Brain microvascular endothelial cell (primary cell): ENCODE measurements at regions not wholly inside any gene's neighbourhood (a gene's known extent, or its start where the extent isn't known, plus 50 kb on each side); places are given as distances from the start of the nearest gene placed in this dataset.

Source experiments
- DNase-seq: peaks from one replicate; pipeline ENCODE4 v3.0.0-alpha.2; 2020
- H3K27ac ChIP-seq: fragments of 250-450 bp; sonication (Bioruptor Pico); 2 replicates; pipeline ENCODE4 v1.5.1; 2020; ENCODE audit warnings: mild to moderate bottlenecking, moderate library complexity
- H3K27me3 ChIP-seq: fragments of 250-450 bp; sonication (Bioruptor Pico); replicated peaks from 2 replicates; pipeline ENCODE4 v1.5.1; 2020; ENCODE audit warnings: mild to moderate bottlenecking
- H3K36me3 ChIP-seq: fragments of 250-450 bp; sonication (Bioruptor Pico); replicated peaks from 2 replicates; pipeline ENCODE4 v1.5.1; 2020; ENCODE audit warnings: mild to moderate bottlenecking
- H3K4me3 ChIP-seq: 2 replicates; pipeline ENCODE4 v1.5.1; 2011; ENCODE audit warnings: low read depth, mild to moderate bottlenecking, control low read depth, low read length, moderate library complexity
- in situ Hi-C: cut with HindIII; loops from 2 replicates; pipeline ENCODE4 v1.10.0; 2017; ENCODE audit warnings: low sequenced_read_pairs, low pct_ligation_motif_present
- TF ChIP-seq, protein P1 (sequence below): IDR thresholded peaks from 2 replicates; pipeline ENCODE4 v1.5.1; 2011; ENCODE audit warnings: low read depth, mild to moderate bottlenecking, moderate library complexity, low read length, control low read depth, inconsistent platforms; ENCODE audit errors: missing control alignments

- in situ Hi-C loops: no loop called here
- Histone ChIP-seq H3K36me3 (no peaks in the 10 kb centered on the region), H3K27ac (no peak overlapping the region), H3K27me3 (no peaks in the 10 kb centered on the region), H3K4me3 (no peak overlapping the region)
- TF ChIP-seq, protein P1, sequence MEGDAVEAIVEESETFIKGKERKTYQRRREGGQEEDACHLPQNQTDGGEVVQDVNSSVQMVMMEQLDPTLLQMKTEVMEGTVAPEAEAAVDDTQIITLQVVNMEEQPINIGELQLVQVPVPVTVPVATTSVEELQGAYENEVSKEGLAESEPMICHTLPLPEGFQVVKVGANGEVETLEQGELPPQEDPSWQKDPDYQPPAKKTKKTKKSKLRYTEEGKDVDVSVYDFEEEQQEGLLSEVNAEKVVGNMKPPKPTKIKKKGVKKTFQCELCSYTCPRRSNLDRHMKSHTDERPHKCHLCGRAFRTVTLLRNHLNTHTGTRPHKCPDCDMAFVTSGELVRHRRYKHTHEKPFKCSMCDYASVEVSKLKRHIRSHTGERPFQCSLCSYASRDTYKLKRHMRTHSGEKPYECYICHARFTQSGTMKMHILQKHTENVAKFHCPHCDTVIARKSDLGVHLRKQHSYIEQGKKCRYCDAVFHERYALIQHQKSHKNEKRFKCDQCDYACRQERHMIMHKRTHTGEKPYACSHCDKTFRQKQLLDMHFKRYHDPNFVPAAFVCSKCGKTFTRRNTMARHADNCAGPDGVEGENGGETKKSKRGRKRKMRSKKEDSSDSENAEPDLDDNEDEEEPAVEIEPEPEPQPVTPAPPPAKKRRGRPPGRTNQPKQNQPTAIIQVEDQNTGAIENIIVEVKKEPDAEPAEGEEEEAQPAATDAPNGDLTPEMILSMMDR: no peak
- no peak for DNase-seq
These were observed 141.9 kb upstream of the SDK2 start for GRCh38 chr17:73785958-73786743.

DNA sequence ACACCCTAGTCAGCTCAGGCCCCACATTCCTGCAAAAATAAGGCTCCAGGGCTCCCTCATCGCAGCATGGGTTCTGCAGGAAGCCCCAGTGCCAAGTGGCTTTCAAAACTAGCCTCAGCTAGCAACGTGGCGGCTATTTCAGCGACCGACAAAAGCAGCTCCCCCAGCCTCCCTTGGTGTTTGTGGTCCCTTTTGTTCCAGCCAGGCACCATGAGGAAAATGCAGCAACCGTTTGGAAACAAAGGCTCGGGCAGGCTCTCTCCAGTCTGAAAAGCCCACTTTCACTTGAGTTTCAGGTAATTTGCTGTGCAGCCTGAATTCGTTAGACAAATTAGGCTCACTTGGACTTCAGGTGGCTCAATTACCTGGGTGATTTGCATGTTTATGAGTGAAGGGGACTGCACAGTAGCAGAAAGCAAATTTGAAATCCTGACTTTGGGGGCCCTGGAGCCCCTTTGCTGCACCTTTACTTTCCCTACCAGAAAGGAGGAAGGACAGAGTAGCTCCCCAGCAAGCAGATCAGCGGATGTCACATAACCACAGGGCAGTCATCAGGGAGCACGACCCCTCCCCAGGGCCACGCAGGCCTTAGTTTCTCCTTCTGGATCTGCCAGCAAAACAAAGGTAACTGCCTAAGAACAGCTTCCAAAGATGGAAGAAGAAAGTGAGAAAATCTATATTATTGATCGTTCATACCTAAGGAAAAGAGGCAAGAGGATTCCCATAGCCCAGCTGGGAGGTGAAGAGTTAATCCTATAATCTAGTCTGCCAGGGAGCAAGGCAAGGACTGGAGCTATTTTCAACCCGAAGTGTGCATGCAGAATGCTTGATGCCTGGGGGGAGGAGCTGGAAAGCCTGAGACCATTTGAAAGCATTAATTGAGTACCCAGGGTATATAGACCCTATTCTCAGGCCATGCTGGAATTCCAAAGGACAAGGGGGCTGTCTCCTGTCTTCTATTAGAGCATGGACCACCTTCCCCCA, 143.1 kb upstream of the SDK2 start:
- in situ Hi-C loops: no loop called here
- TF ChIP-seq, protein P1: no peak
- Histone ChIP-seq H3K27ac (no peak overlapping the region), H3K4me3 (no peak overlapping the region), H3K36me3 (no peaks in the 10 kb centered on the region), H3K27me3 (no peaks in the 10 kb centered on the region)
- DNase-seq: no peak

DNA sequence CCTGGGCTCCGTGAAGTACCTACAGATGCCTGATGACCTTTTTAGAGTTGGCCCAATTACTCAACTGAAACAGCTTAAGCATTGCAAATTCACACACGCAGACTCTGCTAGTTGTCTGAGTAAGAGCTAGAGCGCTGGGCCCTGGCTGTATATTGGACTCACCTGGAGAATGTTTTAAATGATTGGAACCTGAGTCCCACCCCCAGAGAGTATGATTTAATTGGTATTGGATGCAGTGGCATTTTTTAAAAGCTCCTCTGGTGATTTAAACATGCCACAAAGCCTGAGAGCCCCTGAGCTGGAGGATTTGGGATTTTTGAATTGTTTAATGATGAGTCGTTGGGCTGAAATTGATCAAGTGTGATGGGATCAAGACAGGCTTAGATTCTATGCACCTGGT, 143.9 kb upstream of the SDK2 start:
- no peak overlapping the region for H3K27ac ChIP-seq
- H3K36me3 ChIP-seq: no peaks in the 10 kb centered on the region
- TF ChIP-seq, protein P1: no peak
- DNase-seq: no peak
- in situ Hi-C loops: no loop called here
- H3K4me3 ChIP-seq: no peak overlapping the region
- no peaks in the 10 kb centered on the region for H3K27me3 ChIP-seq

DNA sequence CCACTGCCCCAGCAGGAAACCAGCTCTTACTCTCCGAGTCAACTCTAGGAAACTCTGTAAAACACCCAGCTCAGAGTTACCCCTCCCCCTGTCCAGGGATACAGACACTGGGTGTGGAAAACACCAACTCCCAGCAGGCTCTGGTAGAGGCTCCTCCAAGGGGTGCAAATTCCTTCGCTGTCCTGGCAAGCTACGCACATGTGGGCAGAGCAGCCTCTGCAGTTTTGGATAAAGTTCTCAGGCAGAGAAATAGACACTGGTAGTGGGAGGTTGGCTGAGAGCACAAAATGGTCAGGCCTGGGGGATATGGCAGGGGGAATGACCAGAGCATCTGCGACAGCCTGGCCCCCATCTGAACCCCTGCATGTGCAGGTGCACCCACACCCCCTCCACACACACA, 146.9 kb upstream of the SDK2 start:
- in situ Hi-C loops: no loop called here
- H3K27me3 ChIP-seq: no peaks in the 10 kb centered on the region
- TF ChIP-seq, protein P1: no peak

DNA sequence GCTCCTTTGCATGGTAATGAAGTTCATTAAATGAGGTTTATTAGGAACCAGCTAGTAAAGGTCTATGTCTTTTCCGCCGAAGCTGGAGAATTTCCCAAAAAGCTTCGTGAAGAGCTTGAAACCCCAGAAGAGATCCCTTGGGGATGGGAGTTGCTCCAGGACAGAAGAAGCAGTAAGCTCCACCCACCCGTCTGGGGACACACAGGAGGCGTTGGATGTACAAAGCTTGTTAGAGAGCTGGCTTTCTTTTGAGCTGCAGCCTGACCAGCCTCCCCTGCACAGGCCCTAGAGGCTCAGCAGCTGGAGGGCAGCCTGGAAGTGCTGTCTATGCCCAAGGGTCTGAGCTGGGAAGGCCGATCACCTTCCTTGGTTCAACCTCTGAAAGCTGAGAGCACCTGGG, 147.4 kb upstream of the SDK2 start:
- in situ Hi-C loops: no loop called here
- TF ChIP-seq, protein P1: no peak
- Histone ChIP-seq H3K36me3 (no peaks in the 10 kb centered on the region), H3K4me3 (no peak overlapping the region), H3K27me3 (no peaks in the 10 kb centered on the region), H3K27ac (no peak overlapping the region)
- DNase-seq: no peak

More for the DNA sequence above, 146.9 kb upstream of the SDK2 start:
- H3K4me3 ChIP-seq: no peak overlapping the region
- DNase-seq: no peak
- H3K27ac ChIP-seq: no peak overlapping the region
- H3K36me3 ChIP-seq: no peaks in the 10 kb centered on the region
